Fibroblast of lung (primary cell): ENCODE measurements at regions not wholly inside any gene's neighbourhood (a gene's known extent, or its start where the extent isn't known, plus 50 kb on each side); places are given as distances from the start of the nearest gene placed in this dataset.
A peak's percentile ranks its signal among the peaks of the same experiment; 100 is the strongest.
"Not testable (repeated sequence)": the region's sequence is repeated elsewhere in the genome, so short reads cannot be mapped to it uniquely, and the experiment has no call there.

Source experiments
- DNase-seq, 2 donors: peaks; one replicate each; pipeline versions ENCODE4 v3.0.0 to v3.0.0-alpha.2; 2010; ENCODE audit warnings: low read depth in 2 of 2
- H2AFZ ChIP-seq: 2 replicates; pipeline ENCODE4 v1.5.1; 2012; ENCODE audit warnings: low read length, control low read depth, inconsistent platforms
- H3K27ac ChIP-seq: 2 replicates; pipeline ENCODE4 v1.5.1; 2011; ENCODE audit warnings: low read length, control low read depth; ENCODE audit not compliant: insufficient read depth
- H3K27me3 ChIP-seq: 2 replicates; pipeline ENCODE4 v1.5.1; 2011; ENCODE audit warnings: mild to moderate bottlenecking, low read length; ENCODE audit not compliant: control insufficient read depth, insufficient read depth
- H3K36me3 ChIP-seq: 2 replicates; pipeline ENCODE4 v1.5.1; 2011; ENCODE audit warnings: low read length; ENCODE audit not compliant: control insufficient read depth, insufficient read depth
- H3K4me1 ChIP-seq: 2 replicates; pipeline ENCODE4 v1.5.1; 2011; ENCODE audit warnings: low read length; ENCODE audit not compliant: control insufficient read depth, insufficient read depth; ENCODE audit errors: extremely low read depth
- H3K4me2 ChIP-seq: 2 replicates; pipeline ENCODE4 v1.5.1; 2011; ENCODE audit warnings: low read length, control low read depth; ENCODE audit not compliant: insufficient read depth; ENCODE audit errors: extremely low read depth
- H3K4me3 ChIP-seq, 4 experiments: fragments of 200-600 bp in 1 of 4; sonication (generic) in 1 of 4; replicated peaks in 1 of 4; 2 replicates each; pipeline ENCODE4 v1.5.1; 2011 to 2016; ENCODE audit warnings: low read length in 4 of 4, low read depth in 3 of 4, mild to moderate bottlenecking in 3 of 4, control low read depth in 2 of 4, inconsistent platforms in 1 of 4, mixed read lengths in 1 of 4; ENCODE audit not compliant: insufficient read depth in 1 of 4; ENCODE audit errors: control extremely low read depth in 1 of 4
- H3K79me2 ChIP-seq: 2 replicates; pipeline ENCODE4 v1.5.1; 2012; ENCODE audit warnings: mild to moderate bottlenecking, low read length, inconsistent platforms; ENCODE audit not compliant: control insufficient read depth, insufficient read depth
- H3K9ac ChIP-seq: 2 replicates; pipeline ENCODE4 v1.5.1; 2011; ENCODE audit warnings: mild to moderate bottlenecking, low read length, control low read depth; ENCODE audit not compliant: insufficient read depth
- H3K9me3 ChIP-seq: 2 replicates; pipeline ENCODE4 v1.5.1; 2012; ENCODE audit warnings: low read depth, low read length; ENCODE audit not compliant: control insufficient read depth, insufficient read depth
- H4K20me1 ChIP-seq: 2 replicates; pipeline ENCODE4 v1.5.1; 2011; ENCODE audit warnings: low read length; ENCODE audit not compliant: control insufficient read depth, insufficient read depth; ENCODE audit errors: extremely low read depth
- CTCF ChIP-seq, 2 donors: IDR thresholded peaks in 1 of 2; conservative IDR thresholded peaks in 1 of 2; 1 replicate in 1 of 2; 2 replicates in 1 of 2; pipeline ENCODE4 v1.5.1; 2011 to 2012; ENCODE audit warnings: low read length in 2 of 2, control low read depth in 1 of 2, inconsistent platforms in 1 of 2, low read depth in 1 of 2, mild to moderate bottlenecking in 1 of 2
- EZH2 ChIP-seq: IDR thresholded peaks from 2 replicates; pipeline ENCODE4 v1.5.1; 2012; ENCODE audit warnings: low read length, control low read depth, mild to moderate bottlenecking; ENCODE audit errors: missing control alignments

DNA sequence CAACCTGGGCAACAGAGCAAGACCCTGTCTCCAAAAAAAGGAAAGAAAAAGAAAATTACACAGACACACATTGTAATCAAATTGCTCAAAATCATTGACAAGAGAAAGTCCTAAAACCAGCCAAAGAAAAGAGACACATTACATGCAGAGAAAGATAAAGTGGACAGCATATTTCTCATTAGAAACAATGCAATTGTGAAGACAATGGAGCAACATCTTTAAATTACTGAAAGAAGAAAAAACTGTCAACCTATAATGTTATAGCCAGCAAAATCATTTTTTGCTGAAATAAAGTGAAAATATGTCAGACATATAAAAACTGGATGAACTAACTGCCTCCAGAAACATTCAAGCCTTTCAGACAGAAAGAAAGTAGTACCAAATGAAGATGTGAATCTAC is 120.6 kb downstream of the TMEM167A start:
- Histone ChIP-seq H3K27me3 (no peaks in the 10 kb centered on the region), H3K9me3 (no peaks in the 10 kb centered on the region), H3K4me3 (no peak overlapping the region), H3K4me1 (no peaks in the 10 kb centered on the region), H3K4me2 (no peak overlapping the region), H3K36me3 (no peaks in the 10 kb centered on the region), H3K27ac (no peak overlapping the region), H2AFZ (no peak overlapping the region), H3K9ac (no peak overlapping the region), H3K79me2 (no peaks in the 10 kb centered on the region), H4K20me1 (no peaks in the 10 kb centered on the region)
- no peak for DNase-seq
- TF ChIP-seq CTCF (conservative IDR thresholded peaks at IDR 0.05 in 1 of 2, IDR thresholded peaks at IDR 0.05 in 1 of 2; ENCODE audit: low read depth in 1 of 2, low read length in 2 of 2): no peak
- TF ChIP-seq EZH2: no peak

DNA sequence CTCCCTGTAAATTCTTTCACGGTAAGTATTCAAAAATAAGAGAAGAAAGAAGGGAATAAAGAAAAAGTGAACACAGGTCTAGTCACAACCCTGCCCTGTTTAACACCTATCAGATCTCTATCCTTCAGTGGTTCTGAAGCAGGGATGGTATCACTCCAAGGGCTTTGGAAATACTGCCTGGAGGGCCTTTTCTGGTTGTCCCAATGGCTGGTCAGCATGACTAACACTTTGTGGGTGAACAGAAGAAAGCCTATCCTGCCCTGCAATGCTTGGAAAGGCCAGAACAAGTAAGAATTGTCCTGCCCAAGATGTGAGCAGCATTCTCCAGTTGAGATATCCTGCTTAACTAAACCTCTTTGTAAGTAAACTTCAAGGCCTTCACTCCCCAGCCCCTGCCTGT is 124.9 kb downstream of the TMEM167A start:
- peak in 1 of 2 donors; percentile 4 for DNase-seq
- no peaks in the 10 kb centered on the region for H3K9me3 ChIP-seq
- H2AFZ ChIP-seq: no peak overlapping the region
- no peak overlapping the region for H3K4me2 ChIP-seq
- TF ChIP-seq EZH2: no peak
- TF ChIP-seq CTCF (conservative IDR thresholded peaks at IDR 0.05 in 1 of 2, IDR thresholded peaks at IDR 0.05 in 1 of 2; ENCODE audit: low read depth in 1 of 2, low read length in 2 of 2): no peak
- no peaks in the 10 kb centered on the region for H3K4me1 ChIP-seq
- no peaks in the 10 kb centered on the region for H3K36me3 ChIP-seq
- H3K4me3 ChIP-seq: no peak overlapping the region
- H3K27ac ChIP-seq: no peak overlapping the region
- H3K27me3 ChIP-seq: no peaks in the 10 kb centered on the region
- no peak overlapping the region for H3K9ac ChIP-seq
- no peaks in the 10 kb centered on the region for H4K20me1 ChIP-seq
- H3K79me2 ChIP-seq: no peaks in the 10 kb centered on the region

DNA sequence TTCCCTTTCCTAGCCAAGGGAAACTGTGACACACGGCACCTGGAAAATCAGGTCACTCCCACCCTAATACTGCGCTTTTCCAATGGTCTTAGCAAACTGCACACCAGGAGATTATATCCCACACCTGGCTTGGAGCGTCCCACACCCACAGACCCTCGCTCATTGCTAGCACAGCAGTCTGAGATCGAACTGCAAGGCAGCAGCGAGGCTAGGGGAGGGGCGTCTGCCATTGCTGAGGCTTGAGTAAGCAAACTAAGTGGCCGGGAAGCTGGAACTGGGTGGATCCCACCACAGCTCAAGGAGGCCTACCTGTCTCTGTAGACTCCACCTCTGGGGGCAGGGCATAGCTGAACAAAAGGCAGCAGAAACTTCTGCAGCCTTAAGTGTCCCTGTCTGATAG is 132.9 kb downstream of the TMEM167A start:
- H3K9me3 ChIP-seq, H3K27ac ChIP-seq, H3K36me3 ChIP-seq, H4K20me1 ChIP-seq, H3K4me1 ChIP-seq, H3K4me3 ChIP-seq, H3K4me2 ChIP-seq, H2AFZ ChIP-seq, H3K79me2 ChIP-seq, H3K27me3 ChIP-seq, DNase-seq, H3K9ac ChIP-seq: not testable (repeated sequence)
